Ascending aorta (tissue), 2 donors: ENCODE measurements at regions not wholly inside any gene's neighbourhood (a gene's known extent, or its start where the extent isn't known, plus 50 kb on each side); places are given as distances from the start of the nearest gene placed in this dataset.

Experiments
- DNase-seq, 2 donors: peaks; one replicate each; pipeline ENCODE4 v3.0.0-alpha.2; 2019; ENCODE audit warnings: low spot score in 2 of 2
- H3K27ac ChIP-seq, 2 donors: fragments of 200-600 bp; sonication (generic); one replicate each; pipeline ENCODE4 v1.5.1; 2016 to 2017; ENCODE audit warnings: mild to moderate bottlenecking in 1 of 2
- H3K27me3 ChIP-seq: fragments of 200-600 bp; sonication (generic); one replicate; pipeline ENCODE4 v1.5.1; 2017
- H3K36me3 ChIP-seq, 2 donors: fragments of 200-600 bp; sonication (generic); one replicate each; pipeline ENCODE4 v1.5.1; 2016
- H3K4me1 ChIP-seq, 2 donors: fragments of 200-600 bp; sonication (generic); one replicate each; pipeline ENCODE4 v1.5.1; 2016 to 2017; ENCODE audit warnings: mild to moderate bottlenecking in 1 of 2
- H3K4me3 ChIP-seq, 2 donors: fragments of 200-600 bp; sonication (generic); one replicate each; pipeline ENCODE4 v1.5.1; 2016 to 2017; ENCODE audit warnings: mild to moderate bottlenecking in 1 of 2
- H3K9me3 ChIP-seq, 2 donors: fragments of 200-600 bp; sonication (generic); one replicate each; pipeline ENCODE4 v1.5.1; 2016
- CTCF ChIP-seq, 3 experiments: fragments of 200-600 bp in 2 of 3; fragments of 450-650 bp in 1 of 3; sonication (generic) in 2 of 3; IDR thresholded peaks; one replicate each; pipeline ENCODE4 v1.5.1; 2016 to 2019; ENCODE audit warnings: antibody characterized with exemption in 3 of 3, mild to moderate bottlenecking in 1 of 3, moderate library complexity in 1 of 3
- intact Hi-C: fragments of 100-400 bp; cut with DNase I; formaldehyde crosslinking; loops from one replicate; pipeline ENCODE4 v1.15.1; 2023

GRCh38 chr1:81484284-81484683, 316.4 kb upstream of the ADGRL2 start:
- intact Hi-C loops: no loop called here
- no peak overlapping the region for H3K27ac ChIP-seq

GRCh38 chr1:81478219-81478618, 322.5 kb upstream of the ADGRL2 start:
- no peak for TF ChIP-seq CTCF (IDR thresholded peaks at IDR 0.05)
- Histone ChIP-seq H3K4me1 (no peaks in the 10 kb centered on the region), H3K27me3 (no peaks in the 10 kb centered on the region), H3K36me3 (no peaks in the 10 kb centered on the region), H3K9me3 (no peaks in the 10 kb centered on the region), H3K27ac (no peak overlapping the region), H3K4me3 (peak overlapping the region; percentile 18 to 53)
- no peak for DNase-seq
- intact Hi-C loops: no loop called here

More at GRCh38 chr1:81484284-81484683, 316.4 kb upstream of the ADGRL2 start:
- Histone ChIP-seq H3K4me1 (no peaks in the 10 kb centered on the region), H3K4me3 (no peak overlapping the region), H3K27me3 (no peaks in the 10 kb centered on the region), H3K9me3 (peaks cover 0 to 2% of the 10 kb centered on the region in 2 donors), H3K36me3 (no peaks in the 10 kb centered on the region)
- TF ChIP-seq CTCF (IDR thresholded peaks at IDR 0.05): no peak
- no peak for DNase-seq

GRCh38 chr1:81477710-81478109, 323.0 kb upstream of the ADGRL2 start:
- Histone ChIP-seq H3K4me1 (no peaks in the 10 kb centered on the region), H3K27me3 (no peaks in the 10 kb centered on the region), H3K9me3 (no peaks in the 10 kb centered on the region), H3K27ac (no peak overlapping the region), H3K4me3 (peak overlapping the region; percentile 18 to 53), H3K36me3 (no peaks in the 10 kb centered on the region)
- no peak for DNase-seq
- intact Hi-C loops: no loop called here
- no peak for TF ChIP-seq CTCF (IDR thresholded peaks at IDR 0.05)

- no peak for DNase-seq
- Histone ChIP-seq H3K27ac (no peak overlapping the region), H3K9me3 (no peaks in the 10 kb centered on the region), H3K4me3 (no peak overlapping the region), H3K36me3 (no peaks in the 10 kb centered on the region), H3K4me1 (no peaks in the 10 kb centered on the region), H3K27me3 (no peaks in the 10 kb centered on the region)
- no peak for TF ChIP-seq CTCF (IDR thresholded peaks at IDR 0.05)
- intact Hi-C loops: no loop called here
Observed at GRCh38 chr1:81472387-81472786, 328.3 kb upstream of the ADGRL2 start.

GRCh38 chr1:81471255-81471654, 329.5 kb upstream of the ADGRL2 start:
- Histone ChIP-seq H3K9me3 (no peaks in the 10 kb centered on the region), H3K27me3 (no peaks in the 10 kb centered on the region), H3K4me1 (no peaks in the 10 kb centered on the region), H3K4me3 (no peak overlapping the region), H3K36me3 (no peaks in the 10 kb centered on the region), H3K27ac (no peak overlapping the region)
- intact Hi-C loops: no loop called here
- DNase-seq: no peak
- TF ChIP-seq CTCF (IDR thresholded peaks at IDR 0.05): no peak

GRCh38 chr1:81470275-81470674, 330.5 kb upstream of the ADGRL2 start:
- DNase-seq: no peak
- H3K27ac ChIP-seq: no peak overlapping the region
- no peak for TF ChIP-seq CTCF (IDR thresholded peaks at IDR 0.05)
- H3K36me3 ChIP-seq: no peaks in the 10 kb centered on the region
- H3K9me3 ChIP-seq: no peaks in the 10 kb centered on the region
- H3K4me1 ChIP-seq: no peaks in the 10 kb centered on the region
- H3K27me3 ChIP-seq: no peaks in the 10 kb centered on the region
- no peak overlapping the region for H3K4me3 ChIP-seq
- intact Hi-C loops: no loop called here
